H9 (cell line): ENCODE measurements at regions not wholly inside any gene's neighbourhood (a gene's known extent, or its start where the extent isn't known, plus 50 kb on each side); places are given as distances from the start of the nearest gene placed in this dataset.

Source experiments
- DNase-seq: peaks from one replicate; pipeline ENCODE4 v3.0.0-alpha.2; 2017
- H2AFZ ChIP-seq: one replicate; pipeline ENCODE4 v1.6.1; 2013; ENCODE audit warnings: mild to moderate bottlenecking, low read length, control low read depth, moderate library complexity
- H2AK5ac ChIP-seq: 2 replicates; pipeline ENCODE4 v1.6.1; 2013; ENCODE audit warnings: low read length, control low read depth, mixed read lengths; ENCODE audit not compliant: insufficient read length
- H2BK120ac ChIP-seq: one replicate; pipeline ENCODE4 v1.6.1; 2013; ENCODE audit warnings: low read depth, mild to moderate bottlenecking, low read length, control low read depth, inconsistent platforms; ENCODE audit not compliant: poor library complexity, severe bottlenecking
- H2BK12ac ChIP-seq: 2 replicates; pipeline ENCODE4 v1.6.1; 2013; ENCODE audit warnings: low read length, control low read depth, mixed read lengths, low read depth; ENCODE audit not compliant: insufficient read length
- H2BK15ac ChIP-seq: 2 replicates; pipeline ENCODE4 v1.6.1; 2013; ENCODE audit warnings: low read depth, low read length, control low read depth
- H2BK20ac ChIP-seq: one replicate; pipeline ENCODE4 v1.6.1; 2013; ENCODE audit warnings: low read depth, mild to moderate bottlenecking, low read length, control low read depth, inconsistent platforms; ENCODE audit not compliant: poor library complexity, severe bottlenecking
- H2BK5ac ChIP-seq: 2 replicates; pipeline ENCODE4 v1.6.1; 2013; ENCODE audit warnings: low read length, control low read depth, mixed read lengths; ENCODE audit not compliant: insufficient read length
- H3K14ac ChIP-seq: 2 replicates; pipeline ENCODE4 v1.6.1; 2013; ENCODE audit warnings: low read length, control low read depth; ENCODE audit not compliant: insufficient read depth
- H3K18ac ChIP-seq: 2 replicates; pipeline ENCODE4 v1.6.1; 2013; ENCODE audit warnings: low read depth, mild to moderate bottlenecking, mixed read lengths, low read length, control low read depth; ENCODE audit not compliant: insufficient read length
- H3K23ac ChIP-seq: 2 replicates; pipeline ENCODE4 v1.6.1; 2013; ENCODE audit warnings: low read length, control low read depth, mixed read lengths, low read depth; ENCODE audit not compliant: insufficient read length
- H3K23me2 ChIP-seq: 2 replicates; pipeline ENCODE4 v1.6.1; 2013; ENCODE audit warnings: low read depth, mild to moderate bottlenecking, mixed read lengths, low read length, control low read depth; ENCODE audit not compliant: insufficient read length, poor library complexity, severe bottlenecking
- H3K27ac ChIP-seq: 2 replicates; pipeline ENCODE4 v1.5.1; 2013; ENCODE audit warnings: low read length, control low read depth, mixed read lengths, low read depth; ENCODE audit not compliant: insufficient read length
- H3K27me3 ChIP-seq: 2 replicates; pipeline ENCODE4 v1.6.1; 2013; ENCODE audit warnings: low read length, control low read depth, inconsistent platforms; ENCODE audit not compliant: insufficient read depth
- H3K4ac ChIP-seq: 2 replicates; pipeline ENCODE4 v1.6.1; 2013; ENCODE audit warnings: low read depth, mild to moderate bottlenecking, control low read depth, inconsistent platforms, low read length, moderate library complexity
- H3K4me1 ChIP-seq: 2 replicates; pipeline ENCODE4 v1.6.1; 2013; ENCODE audit warnings: low read length, control low read depth, inconsistent platforms; ENCODE audit not compliant: insufficient read depth
- H3K4me2 ChIP-seq: 2 replicates; pipeline ENCODE4 v1.6.1; 2013; ENCODE audit warnings: low read length, control low read depth, mixed read lengths; ENCODE audit not compliant: insufficient read length, insufficient read depth
- H3K56ac ChIP-seq: 2 replicates; pipeline ENCODE4 v1.6.1; 2013; ENCODE audit warnings: low read depth, mild to moderate bottlenecking, mixed read lengths, low read length, control low read depth; ENCODE audit not compliant: insufficient read length
- H3K79me1 ChIP-seq: 2 replicates; pipeline ENCODE4 v1.6.1; 2013; ENCODE audit warnings: low read depth, mild to moderate bottlenecking, moderate library complexity, low read length, control low read depth, inconsistent platforms; ENCODE audit not compliant: insufficient read depth, poor library complexity, severe bottlenecking
- H3K79me2 ChIP-seq: 2 replicates; pipeline ENCODE4 v1.6.1; 2013; ENCODE audit warnings: low read length, control low read depth, inconsistent platforms; ENCODE audit not compliant: insufficient read depth
- H3K9ac ChIP-seq: 2 replicates; pipeline ENCODE4 v1.6.1; 2013; ENCODE audit warnings: low read length, control low read depth, mixed read lengths; ENCODE audit not compliant: insufficient read length; ENCODE audit errors: extremely low read depth
- H3K9me3 ChIP-seq: one replicate; pipeline ENCODE4 v1.6.1; 2013; ENCODE audit warnings: low read depth, low read length, inconsistent platforms; ENCODE audit not compliant: control insufficient read depth
- H3T11ph ChIP-seq: one replicate; pipeline ENCODE4 v1.6.1; 2013; ENCODE audit warnings: mild to moderate bottlenecking, low read length, control low read depth, inconsistent platforms
- H4K20me1 ChIP-seq: one replicate; pipeline ENCODE4 v1.6.1; 2013; ENCODE audit not compliant: control insufficient read depth, insufficient read length, insufficient read depth
- H4K5ac ChIP-seq: 2 replicates; pipeline ENCODE4 v1.6.1; 2013; ENCODE audit warnings: low read depth, mild to moderate bottlenecking, mixed read lengths, low read length, control low read depth; ENCODE audit not compliant: insufficient read length
- H4K8ac ChIP-seq: replicated peaks from 2 replicates; pipeline ENCODE4 v1.6.1; 2013; ENCODE audit warnings: low read length, control low read depth, mixed read lengths, low read depth; ENCODE audit not compliant: insufficient read length
- H4K91ac ChIP-seq: 2 replicates; pipeline ENCODE4 v1.6.1; 2013; ENCODE audit warnings: low read depth, mild to moderate bottlenecking, moderate library complexity, mixed read lengths, low read length, control low read depth; ENCODE audit not compliant: insufficient read length
- H3K27ac Mint-ChIP-seq, 3 experiments: 2 replicates in 2 of 3; 3 replicates in 1 of 3; pipeline ENCODE4 v1.8.0; 2020 to 2021; ENCODE audit warnings: mixed read lengths in 3 of 3, mild to moderate bottlenecking in 1 of 3, moderate library complexity in 1 of 3
- H3K27me3 Mint-ChIP-seq: 2 replicates; pipeline ENCODE4 v1.8.0; 2021; ENCODE audit warnings: low read depth, mild to moderate bottlenecking, moderate library complexity, mixed read lengths
- H3K36me3 Mint-ChIP-seq, 3 experiments: 2 replicates in 2 of 3; 3 replicates in 1 of 3; pipeline ENCODE4 v1.8.0; 2020 to 2021; ENCODE audit warnings: low read depth in 3 of 3, mixed read lengths in 3 of 3; ENCODE audit not compliant: insufficient read depth in 1 of 3
- H3K4me1 Mint-ChIP-seq, 2 experiments: 2 replicates each; pipeline ENCODE4 v1.8.0; 2020; ENCODE audit warnings: mixed read lengths in 2 of 2
- H3K4me3 Mint-ChIP-seq, 2 experiments: 2 replicates in 1 of 2; 3 replicates in 1 of 2; pipeline ENCODE4 v1.8.0; 2020 to 2021; ENCODE audit warnings: mild to moderate bottlenecking in 2 of 2, mixed read lengths in 2 of 2, moderate library complexity in 1 of 2
- H3K9me3 Mint-ChIP-seq, 2 experiments: 2 replicates in 1 of 2; 3 replicates in 1 of 2; pipeline ENCODE4 v1.8.0; 2020; ENCODE audit warnings: mild to moderate bottlenecking in 2 of 2, mixed read lengths in 2 of 2, moderate library complexity in 1 of 2
- WGBS: extraction: QIAGEN DNeasy Blood & Tissue Kit; methylation state at CpG from one replicate; pipeline ENCODE4 v1.1.7; 2013; ENCODE audit warnings: missing lambda C conversion rate, low lambda C conversion rate, mixed read lengths; ENCODE audit not compliant: insufficient read length; ENCODE audit errors: extremely low coverage; 5-methylcytosine and 5-hydroxymethylcytosine counted together
- TF ChIP-seq, protein P1 (sequence below): fragments of 200-600 bp; sonication (generic); conservative IDR thresholded peaks from 3 replicates; pipeline ENCODE4 v1.8.0; 2021; ENCODE audit warnings: antibody characterized with exemption, mild to moderate bottlenecking

DNA sequence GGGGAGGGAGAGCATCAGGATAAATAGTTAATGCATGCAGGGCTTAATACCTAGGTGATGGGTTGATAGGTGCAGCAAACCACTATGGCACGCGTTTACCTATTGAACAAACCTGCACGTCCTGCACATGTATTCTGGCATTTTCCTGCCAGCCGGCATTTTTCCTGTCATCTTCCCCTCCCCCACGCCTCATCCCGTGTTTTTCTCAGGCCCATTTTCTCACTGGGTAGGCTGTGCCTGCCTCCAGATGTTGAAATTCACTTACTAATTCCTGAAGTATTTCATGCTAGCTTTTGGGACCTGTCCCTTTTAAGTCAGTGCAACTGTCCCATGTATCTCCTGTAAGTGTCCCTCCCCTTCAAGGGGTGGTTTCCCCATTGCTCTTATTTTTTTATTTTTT lies 220.3 kb upstream of the NPY start:
- no peak overlapping the region for H3K23ac ChIP-seq
- no peak overlapping the region for H2BK5ac ChIP-seq
- no peaks in the 10 kb centered on the region for H3K9me3 ChIP-seq
- no peak overlapping the region for H2BK120ac ChIP-seq
- no peak overlapping the region for H4K8ac ChIP-seq
- H2AFZ ChIP-seq, result no peak overlapping the region
- H3K23me2 ChIP-seq, result no peaks in the 10 kb centered on the region
- no CpG with 5 or more reads among the region's 6 CpGs for WGBS
- H3K9me3 Mint-ChIP-seq, result peaks cover 0 to 6% of the 10 kb centered on the region in 2 experiments; a peak in 2 of 5 replicates
- H3K27me3 Mint-ChIP-seq, result no peaks in the 10 kb centered on the region; the same call in none of the 2 replicates
- no peaks in the 10 kb centered on the region; the same call in 1 of the 2 replicates for H3K4me1 ChIP-seq
- no peak overlapping the region for H4K91ac ChIP-seq
- H3K14ac ChIP-seq, result no peak overlapping the region
- H3K4me2 ChIP-seq, result no peak overlapping the region
- H2BK20ac ChIP-seq, result no peak overlapping the region
- H3T11ph ChIP-seq, result no peak overlapping the region
- H3K4me3 Mint-ChIP-seq, result no peak overlapping the region
- DNase-seq, result no peak
- peaks cover 0 to 8% of the 10 kb centered on the region in 2 experiments; a peak in 1 of 4 replicates for H3K4me1 Mint-ChIP-seq
- no peak overlapping the region for H3K27ac ChIP-seq
- no peak overlapping the region for H2AK5ac ChIP-seq
- no peak overlapping the region for H3K4ac ChIP-seq
- H4K5ac ChIP-seq, result no peak overlapping the region
- no peak overlapping the region for H3K27ac Mint-ChIP-seq
- no peaks in the 10 kb centered on the region for H4K20me1 ChIP-seq
- H2BK15ac ChIP-seq, result no peak overlapping the region
- H2BK12ac ChIP-seq, result no peak overlapping the region
- H3K9ac ChIP-seq, result no peak overlapping the region
- TF ChIP-seq, protein P1, sequence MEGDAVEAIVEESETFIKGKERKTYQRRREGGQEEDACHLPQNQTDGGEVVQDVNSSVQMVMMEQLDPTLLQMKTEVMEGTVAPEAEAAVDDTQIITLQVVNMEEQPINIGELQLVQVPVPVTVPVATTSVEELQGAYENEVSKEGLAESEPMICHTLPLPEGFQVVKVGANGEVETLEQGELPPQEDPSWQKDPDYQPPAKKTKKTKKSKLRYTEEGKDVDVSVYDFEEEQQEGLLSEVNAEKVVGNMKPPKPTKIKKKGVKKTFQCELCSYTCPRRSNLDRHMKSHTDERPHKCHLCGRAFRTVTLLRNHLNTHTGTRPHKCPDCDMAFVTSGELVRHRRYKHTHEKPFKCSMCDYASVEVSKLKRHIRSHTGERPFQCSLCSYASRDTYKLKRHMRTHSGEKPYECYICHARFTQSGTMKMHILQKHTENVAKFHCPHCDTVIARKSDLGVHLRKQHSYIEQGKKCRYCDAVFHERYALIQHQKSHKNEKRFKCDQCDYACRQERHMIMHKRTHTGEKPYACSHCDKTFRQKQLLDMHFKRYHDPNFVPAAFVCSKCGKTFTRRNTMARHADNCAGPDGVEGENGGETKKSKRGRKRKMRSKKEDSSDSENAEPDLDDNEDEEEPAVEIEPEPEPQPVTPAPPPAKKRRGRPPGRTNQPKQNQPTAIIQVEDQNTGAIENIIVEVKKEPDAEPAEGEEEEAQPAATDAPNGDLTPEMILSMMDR, result no peak
- no peak overlapping the region for H3K56ac ChIP-seq
- H3K36me3 Mint-ChIP-seq, result no peaks in the 10 kb centered on the region; a peak in 1 of 7 replicates
- no peaks in the 10 kb centered on the region for H3K27me3 ChIP-seq
- no peaks in the 10 kb centered on the region for H3K79me2 ChIP-seq
- no peak overlapping the region for H3K18ac ChIP-seq
- no peaks in the 10 kb centered on the region for H3K79me1 ChIP-seq
